ENCODE measurements at regions not wholly inside any gene's neighbourhood (a gene's known extent, or its start where the extent isn't known, plus 50 kb on each side); places are given as distances from the start of the nearest gene placed in this dataset.
A peak's percentile ranks its signal among the peaks of the same experiment; 100 is the strongest.

- TF ChIP-seq CTCF (IDR thresholded peaks at IDR 0.05; ENCODE audit: control insufficient read depth, extremely low read depth, insufficient read depth), result no peak
- H3K4me3 ChIP-seq (ENCODE audit: low read depth, low read length), result no peak overlapping the region
- DNase-seq (ENCODE audit: low read depth), result no peak
Measured at GRCh38 chr15:77546050-77546501, 86.6 kb downstream of the LINGO1 start.

- TF ChIP-seq CTCF (IDR thresholded peaks at IDR 0.05; ENCODE audit: control insufficient read depth, extremely low read depth, insufficient read depth), result no peak
- DNase-seq (ENCODE audit: low read depth), result no peak
- H3K4me3 ChIP-seq (ENCODE audit: low read depth, low read length), result no peak overlapping the region
Measured at GRCh38 chr15:77545058-77545457, 87.7 kb downstream of the LINGO1 start.

GRCh38 chr15:77544162-77544561 lies 88.5 kb downstream of the LINGO1 start:
- no peak overlapping the region for H3K4me3 ChIP-seq (ENCODE audit: low read depth, low read length)
- no peak for TF ChIP-seq CTCF (IDR thresholded peaks at IDR 0.05; ENCODE audit: control insufficient read depth, extremely low read depth, insufficient read depth)
- DNase-seq (ENCODE audit: low read depth), result no peak

- peak; percentile 82 for TF ChIP-seq CTCF (IDR thresholded peaks at IDR 0.05; ENCODE audit: control insufficient read depth, extremely low read depth, insufficient read depth)
Measured at GRCh38 chr15:77543159-77543882, 89.4 kb downstream of the LINGO1 start.

GRCh38 chr15:77542491-77543001 lies 90.2 kb downstream of the LINGO1 start:
- H3K4me3 ChIP-seq (ENCODE audit: low read depth, low read length), result no peak overlapping the region
- TF ChIP-seq CTCF (IDR thresholded peaks at IDR 0.05; ENCODE audit: control insufficient read depth, extremely low read depth, insufficient read depth), result no peak
- no peak for DNase-seq (ENCODE audit: low read depth)

More at GRCh38 chr15:77543159-77543882, 89.4 kb downstream of the LINGO1 start:
- H3K4me3 ChIP-seq (ENCODE audit: low read depth, low read length), result no peak overlapping the region
- peak; percentile 51 for DNase-seq (ENCODE audit: low read depth)

- H3K4me3 ChIP-seq (ENCODE audit: low read depth, low read length), result no peak overlapping the region
- TF ChIP-seq CTCF (IDR thresholded peaks at IDR 0.05; ENCODE audit: control insufficient read depth, extremely low read depth, insufficient read depth), result no peak
- DNase-seq (ENCODE audit: low read depth), result no peak
Measured at GRCh38 chr15:77541421-77542181, 91.1 kb downstream of the LINGO1 start.
